ENCODE measurements at regions not wholly inside any gene's neighbourhood (a gene's known extent, or its start where the extent isn't known, plus 50 kb on each side); places are given as distances from the start of the nearest gene placed in this dataset.

DNA sequence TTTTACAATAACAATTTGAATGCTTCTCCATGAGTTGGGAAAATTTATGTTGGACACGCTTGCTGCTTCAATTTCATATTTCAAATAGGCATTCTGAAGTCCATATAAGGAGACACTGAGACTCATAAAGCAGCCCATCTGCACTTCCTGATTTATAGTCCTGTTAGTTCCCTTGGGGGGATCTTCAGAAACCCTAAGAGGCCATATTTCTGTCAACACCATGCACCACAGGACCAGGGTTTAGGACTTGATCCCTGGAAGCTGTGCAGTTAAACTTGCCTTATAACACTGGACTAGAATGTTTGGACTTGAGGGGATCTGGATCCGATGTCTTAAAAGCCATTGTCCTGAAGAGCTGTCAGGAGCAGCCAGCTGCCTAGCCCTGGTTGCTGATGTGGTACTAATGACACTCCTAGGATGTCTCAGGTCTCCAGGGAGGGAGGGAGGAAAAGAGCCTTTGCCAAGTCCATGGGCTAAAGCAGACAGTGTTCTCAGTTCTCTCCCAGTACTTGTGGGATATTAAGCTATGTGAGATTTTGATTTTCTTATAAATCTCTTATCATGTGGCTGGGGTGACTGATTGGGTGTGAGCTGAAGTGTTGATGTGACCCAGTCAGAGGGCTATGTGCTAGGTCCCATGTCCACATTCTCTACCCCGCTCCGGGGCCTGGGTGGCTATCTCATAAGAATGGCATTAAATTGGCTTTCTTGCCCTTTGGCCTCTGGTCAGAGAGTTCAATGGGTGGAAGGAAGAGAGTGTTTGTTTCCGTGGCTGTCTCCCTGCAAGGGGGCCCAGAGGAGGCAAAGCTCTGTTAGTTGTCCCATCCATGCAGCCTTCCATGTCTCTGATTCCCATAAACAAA, 399.8 kb downstream of the OSTF1 start:
- no peak overlapping the region for H3K4me3 Mint-ChIP-seq (ENCODE audit: unreplicated experiment)
- H3K27me3 Mint-ChIP-seq (ENCODE audit: insufficient read depth, unreplicated experiment), result peaks cover 4% of the 10 kb centered on the region
- Histone ChIP-seq H3K4me1 (no peaks in the 10 kb centered on the region), H3K9me3 (no peaks in the 10 kb centered on the region), H3K27me3 (replicated peaks; ENCODE audit: control insufficient read depth, insufficient read depth, low read length) (no peaks in the 10 kb centered on the region), H3K36me3 (ENCODE audit: control insufficient read depth, insufficient read depth, low read length) (no peaks in the 10 kb centered on the region), H3K4me3 (ENCODE audit: low read depth, low read length) (no peak overlapping the region)
- ChIA-PET POLR2A (no interaction called here), CTCF (no interaction called here)
- no peaks in the 10 kb centered on the region for H3K4me1 Mint-ChIP-seq (ENCODE audit: low read depth, unreplicated experiment)
- no peak for DNase-seq
- TF ChIP-seq, protein P1, sequence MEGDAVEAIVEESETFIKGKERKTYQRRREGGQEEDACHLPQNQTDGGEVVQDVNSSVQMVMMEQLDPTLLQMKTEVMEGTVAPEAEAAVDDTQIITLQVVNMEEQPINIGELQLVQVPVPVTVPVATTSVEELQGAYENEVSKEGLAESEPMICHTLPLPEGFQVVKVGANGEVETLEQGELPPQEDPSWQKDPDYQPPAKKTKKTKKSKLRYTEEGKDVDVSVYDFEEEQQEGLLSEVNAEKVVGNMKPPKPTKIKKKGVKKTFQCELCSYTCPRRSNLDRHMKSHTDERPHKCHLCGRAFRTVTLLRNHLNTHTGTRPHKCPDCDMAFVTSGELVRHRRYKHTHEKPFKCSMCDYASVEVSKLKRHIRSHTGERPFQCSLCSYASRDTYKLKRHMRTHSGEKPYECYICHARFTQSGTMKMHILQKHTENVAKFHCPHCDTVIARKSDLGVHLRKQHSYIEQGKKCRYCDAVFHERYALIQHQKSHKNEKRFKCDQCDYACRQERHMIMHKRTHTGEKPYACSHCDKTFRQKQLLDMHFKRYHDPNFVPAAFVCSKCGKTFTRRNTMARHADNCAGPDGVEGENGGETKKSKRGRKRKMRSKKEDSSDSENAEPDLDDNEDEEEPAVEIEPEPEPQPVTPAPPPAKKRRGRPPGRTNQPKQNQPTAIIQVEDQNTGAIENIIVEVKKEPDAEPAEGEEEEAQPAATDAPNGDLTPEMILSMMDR (IDR thresholded peaks at IDR 0.05; ENCODE audit: insufficient read depth in 1 of 2, low read depth in 1 of 2, low read length in 1 of 2, severe bottlenecking in 1 of 2, unreplicated experiment in 1 of 2), result no peak
- intact Hi-C loops (cut with micrococcal nuclease; ENCODE audit: unreplicated experiment), result no loop called here
- H3K9me3 Mint-ChIP-seq (ENCODE audit: unreplicated experiment), result no peaks in the 10 kb centered on the region
- no TSS peak for BruUV-seq (replicated peaks)
- H3K27ac Mint-ChIP-seq (ENCODE audit: unreplicated experiment), result no peak overlapping the region
- no peaks in the 10 kb centered on the region for H3K36me3 Mint-ChIP-seq (ENCODE audit: insufficient read depth, unreplicated experiment)

GRCh38 chr9:75488719-75489110, 400.4 kb downstream of the OSTF1 start:
- DNase-seq, result no peak
- CTCF ChIA-PET, result no interaction called here
- POLR2A ChIA-PET, result no interaction called here
- Histone ChIP-seq H3K27me3 (replicated peaks; ENCODE audit: control insufficient read depth, insufficient read depth, low read length) (no peaks in the 10 kb centered on the region), H3K9me3 (no peaks in the 10 kb centered on the region), H3K4me3 (ENCODE audit: low read depth, low read length) (no peak overlapping the region), H3K36me3 (ENCODE audit: control insufficient read depth, insufficient read depth, low read length) (no peaks in the 10 kb centered on the region), H3K4me1 (no peaks in the 10 kb centered on the region)
- Mint-ChIP-seq H3K4me1 (ENCODE audit: low read depth, unreplicated experiment) (no peaks in the 10 kb centered on the region), H3K27ac (ENCODE audit: unreplicated experiment) (no peak overlapping the region), H3K36me3 (ENCODE audit: insufficient read depth, unreplicated experiment) (no peaks in the 10 kb centered on the region), H3K4me3 (ENCODE audit: unreplicated experiment) (no peak overlapping the region), H3K27me3 (ENCODE audit: insufficient read depth, unreplicated experiment) (peaks cover 4% of the 10 kb centered on the region), H3K9me3 (ENCODE audit: unreplicated experiment) (no peaks in the 10 kb centered on the region)
- TF ChIP-seq, protein P1 (IDR thresholded peaks at IDR 0.05; ENCODE audit: insufficient read depth in 1 of 2, low read depth in 1 of 2, low read length in 1 of 2, severe bottlenecking in 1 of 2, unreplicated experiment in 1 of 2), result no peak
- BruUV-seq (replicated peaks), result no TSS peak
- intact Hi-C loops (cut with micrococcal nuclease; ENCODE audit: unreplicated experiment), result no loop called here

DNA sequence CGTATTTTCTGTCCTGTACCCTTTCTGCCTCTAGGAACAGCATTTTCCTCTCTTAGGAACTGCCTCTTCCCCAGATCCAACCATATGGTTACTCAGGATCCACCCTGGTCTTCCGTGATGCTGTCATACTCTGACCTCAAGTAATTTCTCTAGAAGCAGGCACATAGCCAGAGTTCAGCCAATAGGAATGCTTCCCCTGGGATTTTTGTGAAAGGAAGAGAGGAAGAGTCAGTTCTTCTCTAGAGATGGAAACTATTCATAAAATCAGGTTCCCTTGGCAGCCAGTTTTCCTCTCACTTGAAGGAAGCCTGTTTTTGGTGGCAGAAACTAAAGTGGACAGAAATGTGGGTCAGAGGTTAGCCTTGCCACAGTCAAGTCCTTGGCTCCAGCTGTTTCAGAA, 400.1 kb upstream of the PCSK5 start:
- TF ChIP-seq, protein P1 (IDR thresholded peaks at IDR 0.05; ENCODE audit: insufficient read depth in 1 of 2, low read depth in 1 of 2, low read length in 1 of 2, severe bottlenecking in 1 of 2, unreplicated experiment in 1 of 2), result no peak
- BruUV-seq (replicated peaks), result no TSS peak

More for the DNA sequence above, 400.1 kb upstream of the PCSK5 start:
- intact Hi-C loops (cut with micrococcal nuclease; ENCODE audit: unreplicated experiment), result loop anchor here (5.0 kb wide), 1 partner anchor 362 kb away; no protein-coding TSS in a partner anchor
- ChIA-PET CTCF (no interaction called here), POLR2A (no interaction called here)
- Mint-ChIP-seq H3K4me1 (ENCODE audit: low read depth, unreplicated experiment) (no peaks in the 10 kb centered on the region), H3K36me3 (ENCODE audit: insufficient read depth, unreplicated experiment) (no peaks in the 10 kb centered on the region), H3K27me3 (ENCODE audit: insufficient read depth, unreplicated experiment) (peaks cover 2% of the 10 kb centered on the region), H3K4me3 (ENCODE audit: unreplicated experiment) (no peak overlapping the region), H3K9me3 (ENCODE audit: unreplicated experiment) (no peaks in the 10 kb centered on the region), H3K27ac (ENCODE audit: unreplicated experiment) (no peak overlapping the region)
- DNase-seq, result no peak
- Histone ChIP-seq H3K9me3 (no peaks in the 10 kb centered on the region), H3K36me3 (ENCODE audit: control insufficient read depth, insufficient read depth, low read length) (no peaks in the 10 kb centered on the region), H3K4me1 (no peaks in the 10 kb centered on the region), H3K27me3 (replicated peaks; ENCODE audit: control insufficient read depth, insufficient read depth, low read length) (no peaks in the 10 kb centered on the region), H3K4me3 (ENCODE audit: low read depth, low read length) (no peak overlapping the region)
